GM23338 (cell line): ENCODE measurements at regions not wholly inside any gene's neighbourhood (a gene's known extent, or its start where the extent isn't known, plus 50 kb on each side); places are given as distances from the start of the nearest gene placed in this dataset.

Experiments
- ATAC-seq: fragments of 200-7000 bp; cut with Tn5 transposase; 3 replicates; pipeline ENCODE4 v1.9.1; 2020
- DNase-seq: peaks from one replicate; pipeline ENCODE4 v3.0.0-alpha.2; 2015; ENCODE audit warnings: low spot score
- H2AFZ ChIP-seq: fragments of 200-600 bp; sonication (generic); 2 replicates; pipeline ENCODE4 v1.8.0; 2016; ENCODE audit warnings: antibody characterized with exemption, mild to moderate bottlenecking, moderate library complexity
- H3F3A ChIP-seq: fragments of 200-600 bp; sonication (generic); replicated peaks from 2 replicates; pipeline ENCODE4 v1.8.0; 2017; ENCODE audit warnings: antibody characterized with exemption, mixed run types, low read depth
- H3K27ac ChIP-seq: fragments of 200-600 bp; sonication (generic); 2 replicates; pipeline ENCODE4 v1.6.1; 2016; ENCODE audit warnings: low read depth
- H3K27me3 ChIP-seq: fragments of 200-600 bp; sonication (generic); 2 replicates; pipeline ENCODE4 v1.8.0; 2016; ENCODE audit warnings: mild to moderate bottlenecking, mixed run types, moderate library complexity; ENCODE audit not compliant: insufficient read depth
- H3K36me3 ChIP-seq: fragments of 200-600 bp; sonication (generic); 2 replicates; pipeline ENCODE4 v1.8.0; 2016; ENCODE audit warnings: mild to moderate bottlenecking; ENCODE audit not compliant: insufficient read depth
- H3K4me1 ChIP-seq: fragments of 200-600 bp; sonication (generic); 2 replicates; pipeline ENCODE4 v1.8.0; 2016; ENCODE audit warnings: mild to moderate bottlenecking, moderate library complexity; ENCODE audit not compliant: insufficient read depth
- H3K4me2 ChIP-seq: fragments of 200-600 bp; sonication (generic); 2 replicates; pipeline ENCODE4 v1.7.1; 2017; ENCODE audit warnings: mixed run types
- H3K4me3 ChIP-seq: fragments of 200-600 bp; sonication (generic); 2 replicates; pipeline ENCODE4 v1.6.1; 2016; ENCODE audit warnings: mixed run types
- H3K79me2 ChIP-seq: fragments of 200-600 bp; sonication (generic); replicated peaks from 2 replicates; pipeline ENCODE4 v1.8.0; 2017; ENCODE audit warnings: mild to moderate bottlenecking; ENCODE audit not compliant: insufficient read depth
- H3K9me2 ChIP-seq: fragments of 200-600 bp; sonication (generic); 2 replicates; pipeline ENCODE4 v1.8.0; 2017; ENCODE audit not compliant: insufficient read depth
- H4K20me1 ChIP-seq: fragments of 200-600 bp; sonication (generic); replicated peaks from 2 replicates; pipeline ENCODE4 v1.8.0; 2017; ENCODE audit warnings: mild to moderate bottlenecking; ENCODE audit not compliant: insufficient read depth
- H3K27ac Mint-ChIP-seq: 2 replicates; pipeline ENCODE4 v1.8.0; 2020; ENCODE audit warnings: inconsistent platforms, mild to moderate bottlenecking, moderate library complexity, mixed read lengths
- H3K27me3 Mint-ChIP-seq: 3 replicates; pipeline ENCODE4 v1.8.0; 2022; ENCODE audit warnings: low read depth, mild to moderate bottlenecking, moderate library complexity, mixed read lengths, inconsistent platforms; ENCODE audit not compliant: insufficient read depth, poor library complexity
- H3K36me3 Mint-ChIP-seq: 3 replicates; pipeline ENCODE4 v1.8.0; 2021; ENCODE audit warnings: low read depth, mild to moderate bottlenecking, inconsistent platforms, moderate library complexity, mixed read lengths
- H3K4me1 Mint-ChIP-seq: 3 replicates; pipeline ENCODE4 v1.8.0; 2020; ENCODE audit warnings: mild to moderate bottlenecking, inconsistent platforms, mixed read lengths
- H3K4me3 Mint-ChIP-seq: 3 replicates; pipeline ENCODE4 v1.8.0; 2021; ENCODE audit warnings: moderate library complexity, mild to moderate bottlenecking, inconsistent platforms, mixed read lengths
- H3K9me3 Mint-ChIP-seq: 3 replicates; pipeline ENCODE4 v1.8.0; 2020; ENCODE audit warnings: moderate library complexity, mild to moderate bottlenecking, inconsistent platforms, mixed read lengths
- CREB1 ChIP-seq: fragments of 250-450 bp; sonication (Bioruptor Pico); IDR thresholded peaks from 2 replicates; pipeline ENCODE4 v1.5.0; 2020; ENCODE audit warnings: low read depth, mild to moderate bottlenecking, moderate library complexity
- EZH2 ChIP-seq: fragments of 200-600 bp; sonication (generic); IDR thresholded peaks from one replicate; pipeline ENCODE4 v1.8.0; 2017; ENCODE audit warnings: antibody characterized with exemption, mild to moderate bottlenecking, low read depth; ENCODE audit not compliant: unreplicated experiment
- NANOG ChIP-seq: IDR thresholded peaks from 2 replicates; pipeline ENCODE4 v1.6.1; 2016; ENCODE audit warnings: antibody characterized with exemption, borderline replicate concordance
- TF ChIP-seq, protein P1 (sequence below): fragments of 250-450 bp; sonication (Bioruptor Pico); IDR thresholded peaks from 2 replicates; pipeline ENCODE4 v1.5.0; 2020; ENCODE audit warnings: mild to moderate bottlenecking, moderate library complexity

GRCh38 chr4:123952530-123953274 is 556.1 kb downstream of the SPRY1 start:
- Mint-ChIP-seq H3K27me3 (peaks cover 6% of the 10 kb centered on the region), H3K9me3 (peaks cover 26% of the 10 kb centered on the region), H3K4me1 (peaks cover 20% of the 10 kb centered on the region), H3K36me3 (peaks cover 39% of the 10 kb centered on the region), H3K27ac (peak overlapping the region; percentile 70), H3K4me3 (peak overlapping the region; percentile 10; the same call in 1 of the 3 replicates)
- Histone ChIP-seq H3K4me2 (no peak overlapping the region), H4K20me1 (no peaks in the 10 kb centered on the region), H3K4me1 (no peaks in the 10 kb centered on the region), H3K27ac (peak overlapping the region; percentile 70), H3F3A (no peaks in the 10 kb centered on the region), H3K9me2 (peaks cover 6% of the 10 kb centered on the region), H2AFZ (no peak overlapping the region), H3K4me3 (no peak overlapping the region), H3K27me3 (no peaks in the 10 kb centered on the region), H3K79me2 (no peaks in the 10 kb centered on the region), H3K36me3 (no peaks in the 10 kb centered on the region)
- TF ChIP-seq, protein P1, sequence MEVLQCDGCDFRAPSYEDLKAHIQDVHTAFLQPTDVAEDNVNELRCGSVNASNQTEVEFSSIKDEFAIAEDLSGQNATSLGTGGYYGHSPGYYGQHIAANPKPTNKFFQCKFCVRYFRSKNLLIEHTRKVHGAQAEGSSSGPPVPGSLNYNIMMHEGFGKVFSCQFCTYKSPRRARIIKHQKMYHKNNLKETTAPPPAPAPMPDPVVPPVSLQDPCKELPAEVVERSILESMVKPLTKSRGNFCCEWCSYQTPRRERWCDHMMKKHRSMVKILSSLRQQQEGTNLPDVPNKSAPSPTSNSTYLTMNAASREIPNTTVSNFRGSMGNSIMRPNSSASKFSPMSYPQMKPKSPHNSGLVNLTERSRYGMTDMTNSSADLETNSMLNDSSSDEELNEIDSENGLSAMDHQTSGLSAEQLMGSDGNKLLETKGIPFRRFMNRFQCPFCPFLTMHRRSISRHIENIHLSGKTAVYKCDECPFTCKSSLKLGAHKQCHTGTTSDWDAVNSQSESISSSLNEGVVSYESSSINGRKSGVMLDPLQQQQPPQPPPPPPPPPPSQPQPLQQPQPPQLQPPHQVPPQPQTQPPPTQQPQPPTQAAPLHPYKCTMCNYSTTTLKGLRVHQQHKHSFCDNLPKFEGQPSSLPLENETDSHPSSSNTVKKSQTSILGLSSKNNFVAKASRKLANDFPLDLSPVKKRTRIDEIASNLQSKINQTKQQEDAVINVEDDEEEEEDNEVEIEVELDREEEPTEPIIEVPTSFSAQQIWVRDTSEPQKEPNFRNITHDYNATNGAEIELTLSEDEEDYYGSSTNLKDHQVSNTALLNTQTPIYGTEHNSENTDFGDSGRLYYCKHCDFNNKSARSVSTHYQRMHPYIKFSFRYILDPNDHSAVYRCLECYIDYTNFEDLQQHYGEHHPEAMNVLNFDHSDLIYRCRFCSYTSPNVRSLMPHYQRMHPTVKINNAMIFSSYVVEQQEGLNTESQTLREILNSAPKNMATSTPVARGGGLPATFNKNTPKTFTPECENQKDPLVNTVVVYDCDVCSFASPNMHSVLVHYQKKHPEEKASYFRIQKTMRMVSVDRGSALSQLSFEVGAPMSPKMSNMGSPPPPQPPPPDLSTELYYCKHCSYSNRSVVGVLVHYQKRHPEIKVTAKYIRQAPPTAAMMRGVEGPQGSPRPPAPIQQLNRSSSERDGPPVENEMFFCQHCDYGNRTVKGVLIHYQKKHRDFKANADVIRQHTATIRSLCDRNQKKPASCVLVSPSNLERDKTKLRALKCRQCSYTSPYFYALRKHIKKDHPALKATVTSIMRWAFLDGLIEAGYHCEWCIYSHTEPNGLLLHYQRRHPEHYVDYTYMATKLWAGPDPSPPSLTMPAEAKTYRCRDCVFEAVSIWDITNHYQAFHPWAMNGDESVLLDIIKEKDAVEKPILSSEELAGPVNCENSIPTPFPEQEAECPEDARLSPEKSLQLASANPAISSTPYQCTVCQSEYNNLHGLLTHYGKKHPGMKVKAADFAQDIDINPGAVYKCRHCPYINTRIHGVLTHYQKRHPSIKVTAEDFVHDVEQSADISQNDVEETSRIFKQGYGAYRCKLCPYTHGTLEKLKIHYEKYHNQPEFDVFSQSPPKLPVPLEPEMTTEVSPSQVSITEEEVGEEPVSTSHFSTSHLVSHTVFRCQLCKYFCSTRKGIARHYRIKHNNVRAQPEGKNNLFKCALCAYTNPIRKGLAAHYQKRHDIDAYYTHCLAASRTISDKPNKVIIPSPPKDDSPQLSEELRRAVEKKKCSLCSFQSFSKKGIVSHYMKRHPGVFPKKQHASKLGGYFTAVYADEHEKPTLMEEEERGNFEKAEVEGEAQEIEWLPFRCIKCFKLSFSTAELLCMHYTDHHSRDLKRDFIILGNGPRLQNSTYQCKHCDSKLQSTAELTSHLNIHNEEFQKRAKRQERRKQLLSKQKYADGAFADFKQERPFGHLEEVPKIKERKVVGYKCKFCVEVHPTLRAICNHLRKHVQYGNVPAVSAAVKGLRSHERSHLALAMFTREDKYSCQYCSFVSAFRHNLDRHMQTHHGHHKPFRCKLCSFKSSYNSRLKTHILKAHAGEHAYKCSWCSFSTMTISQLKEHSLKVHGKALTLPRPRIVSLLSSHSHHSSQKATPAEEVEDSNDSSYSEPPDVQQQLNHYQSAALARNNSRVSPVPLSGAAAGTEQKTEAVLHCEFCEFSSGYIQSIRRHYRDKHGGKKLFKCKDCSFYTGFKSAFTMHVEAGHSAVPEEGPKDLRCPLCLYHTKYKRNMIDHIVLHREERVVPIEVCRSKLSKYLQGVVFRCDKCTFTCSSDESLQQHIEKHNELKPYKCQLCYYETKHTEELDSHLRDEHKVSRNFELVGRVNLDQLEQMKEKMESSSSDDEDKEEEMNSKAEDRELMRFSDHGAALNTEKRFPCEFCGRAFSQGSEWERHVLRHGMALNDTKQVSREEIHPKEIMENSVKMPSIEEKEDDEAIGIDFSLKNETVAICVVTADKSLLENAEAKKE (CRISPR knock-in tag): peak; percentile 8
- peak; percentile 34; the same call in 1 of the 2 replicates for TF ChIP-seq CREB1 (CRISPR knock-in tag)
- no peak for TF ChIP-seq NANOG
- no peak for TF ChIP-seq EZH2
- DNase-seq (peak; percentile 85), ATAC-seq (peak; percentile 92)

GRCh38 chr4:123953566-123953965 is 557.0 kb downstream of the SPRY1 start:
- no peak overlapping the region for H3K4me2 ChIP-seq
- H3K27ac Mint-ChIP-seq: no peak overlapping the region
- no peaks in the 10 kb centered on the region for H4K20me1 ChIP-seq
- no peak for ATAC-seq
- no peaks in the 10 kb centered on the region for H3F3A ChIP-seq
- no peaks in the 10 kb centered on the region for H3K36me3 ChIP-seq
- H3K4me3 ChIP-seq: no peak overlapping the region
- peaks cover 26% of the 10 kb centered on the region for H3K9me3 Mint-ChIP-seq
- H3K4me1 ChIP-seq: no peaks in the 10 kb centered on the region
- no peak for DNase-seq
- H3K79me2 ChIP-seq: no peaks in the 10 kb centered on the region
- peaks cover 20% of the 10 kb centered on the region for H3K4me1 Mint-ChIP-seq
- peak overlapping the region; percentile 70 for H3K27ac ChIP-seq
- peaks cover 5% of the 10 kb centered on the region for H3K27me3 Mint-ChIP-seq
- H2AFZ ChIP-seq: no peak overlapping the region
- peaks cover 6% of the 10 kb centered on the region for H3K9me2 ChIP-seq
- H3K27me3 ChIP-seq: no peaks in the 10 kb centered on the region
- H3K36me3 Mint-ChIP-seq: peaks cover 39% of the 10 kb centered on the region
- H3K4me3 Mint-ChIP-seq: no peak overlapping the region
- TF ChIP-seq, protein P1 (CRISPR knock-in tag): no peak
